H9 (cell line): ENCODE measurements at regions not wholly inside any gene's neighbourhood (a gene's known extent, or its start where the extent isn't known, plus 50 kb on each side); places are given as distances from the start of the nearest gene placed in this dataset.

ENCODE experiments used
- DNase-seq: peaks from one replicate; pipeline ENCODE4 v3.0.0-alpha.2; 2017
- H2AFZ ChIP-seq: one replicate; pipeline ENCODE4 v1.6.1; 2013; ENCODE audit warnings: mild to moderate bottlenecking, low read length, control low read depth, moderate library complexity
- H2AK5ac ChIP-seq: 2 replicates; pipeline ENCODE4 v1.6.1; 2013; ENCODE audit warnings: low read length, control low read depth, mixed read lengths; ENCODE audit not compliant: insufficient read length
- H2BK120ac ChIP-seq: one replicate; pipeline ENCODE4 v1.6.1; 2013; ENCODE audit warnings: low read depth, mild to moderate bottlenecking, low read length, control low read depth, inconsistent platforms; ENCODE audit not compliant: poor library complexity, severe bottlenecking
- H2BK12ac ChIP-seq: 2 replicates; pipeline ENCODE4 v1.6.1; 2013; ENCODE audit warnings: low read length, control low read depth, mixed read lengths, low read depth; ENCODE audit not compliant: insufficient read length
- H2BK15ac ChIP-seq: 2 replicates; pipeline ENCODE4 v1.6.1; 2013; ENCODE audit warnings: low read depth, low read length, control low read depth
- H2BK20ac ChIP-seq: one replicate; pipeline ENCODE4 v1.6.1; 2013; ENCODE audit warnings: low read depth, mild to moderate bottlenecking, low read length, control low read depth, inconsistent platforms; ENCODE audit not compliant: poor library complexity, severe bottlenecking
- H2BK5ac ChIP-seq: 2 replicates; pipeline ENCODE4 v1.6.1; 2013; ENCODE audit warnings: low read length, control low read depth, mixed read lengths; ENCODE audit not compliant: insufficient read length
- H3K14ac ChIP-seq: 2 replicates; pipeline ENCODE4 v1.6.1; 2013; ENCODE audit warnings: low read length, control low read depth; ENCODE audit not compliant: insufficient read depth
- H3K18ac ChIP-seq: 2 replicates; pipeline ENCODE4 v1.6.1; 2013; ENCODE audit warnings: low read depth, mild to moderate bottlenecking, mixed read lengths, low read length, control low read depth; ENCODE audit not compliant: insufficient read length
- H3K23ac ChIP-seq: 2 replicates; pipeline ENCODE4 v1.6.1; 2013; ENCODE audit warnings: low read length, control low read depth, mixed read lengths, low read depth; ENCODE audit not compliant: insufficient read length
- H3K23me2 ChIP-seq: 2 replicates; pipeline ENCODE4 v1.6.1; 2013; ENCODE audit warnings: low read depth, mild to moderate bottlenecking, mixed read lengths, low read length, control low read depth; ENCODE audit not compliant: insufficient read length, poor library complexity, severe bottlenecking
- H3K27ac ChIP-seq: 2 replicates; pipeline ENCODE4 v1.5.1; 2013; ENCODE audit warnings: low read length, control low read depth, mixed read lengths, low read depth; ENCODE audit not compliant: insufficient read length
- H3K27me3 ChIP-seq: 2 replicates; pipeline ENCODE4 v1.6.1; 2013; ENCODE audit warnings: low read length, control low read depth, inconsistent platforms; ENCODE audit not compliant: insufficient read depth
- H3K4ac ChIP-seq: 2 replicates; pipeline ENCODE4 v1.6.1; 2013; ENCODE audit warnings: low read depth, mild to moderate bottlenecking, control low read depth, inconsistent platforms, low read length, moderate library complexity
- H3K4me1 ChIP-seq: 2 replicates; pipeline ENCODE4 v1.6.1; 2013; ENCODE audit warnings: low read length, control low read depth, inconsistent platforms; ENCODE audit not compliant: insufficient read depth
- H3K4me2 ChIP-seq: 2 replicates; pipeline ENCODE4 v1.6.1; 2013; ENCODE audit warnings: low read length, control low read depth, mixed read lengths; ENCODE audit not compliant: insufficient read length, insufficient read depth
- H3K56ac ChIP-seq: 2 replicates; pipeline ENCODE4 v1.6.1; 2013; ENCODE audit warnings: low read depth, mild to moderate bottlenecking, mixed read lengths, low read length, control low read depth; ENCODE audit not compliant: insufficient read length
- H3K79me1 ChIP-seq: 2 replicates; pipeline ENCODE4 v1.6.1; 2013; ENCODE audit warnings: low read depth, mild to moderate bottlenecking, moderate library complexity, low read length, control low read depth, inconsistent platforms; ENCODE audit not compliant: insufficient read depth, poor library complexity, severe bottlenecking
- H3K79me2 ChIP-seq: 2 replicates; pipeline ENCODE4 v1.6.1; 2013; ENCODE audit warnings: low read length, control low read depth, inconsistent platforms; ENCODE audit not compliant: insufficient read depth
- H3K9ac ChIP-seq: 2 replicates; pipeline ENCODE4 v1.6.1; 2013; ENCODE audit warnings: low read length, control low read depth, mixed read lengths; ENCODE audit not compliant: insufficient read length; ENCODE audit errors: extremely low read depth
- H3K9me3 ChIP-seq: one replicate; pipeline ENCODE4 v1.6.1; 2013; ENCODE audit warnings: low read depth, low read length, inconsistent platforms; ENCODE audit not compliant: control insufficient read depth
- H3T11ph ChIP-seq: one replicate; pipeline ENCODE4 v1.6.1; 2013; ENCODE audit warnings: mild to moderate bottlenecking, low read length, control low read depth, inconsistent platforms
- H4K20me1 ChIP-seq: one replicate; pipeline ENCODE4 v1.6.1; 2013; ENCODE audit not compliant: control insufficient read depth, insufficient read length, insufficient read depth
- H4K5ac ChIP-seq: 2 replicates; pipeline ENCODE4 v1.6.1; 2013; ENCODE audit warnings: low read depth, mild to moderate bottlenecking, mixed read lengths, low read length, control low read depth; ENCODE audit not compliant: insufficient read length
- H4K8ac ChIP-seq: replicated peaks from 2 replicates; pipeline ENCODE4 v1.6.1; 2013; ENCODE audit warnings: low read length, control low read depth, mixed read lengths, low read depth; ENCODE audit not compliant: insufficient read length
- H4K91ac ChIP-seq: 2 replicates; pipeline ENCODE4 v1.6.1; 2013; ENCODE audit warnings: low read depth, mild to moderate bottlenecking, moderate library complexity, mixed read lengths, low read length, control low read depth; ENCODE audit not compliant: insufficient read length
- H3K27ac Mint-ChIP-seq, 3 experiments: 2 replicates in 2 of 3; 3 replicates in 1 of 3; pipeline ENCODE4 v1.8.0; 2020 to 2021; ENCODE audit warnings: mixed read lengths in 3 of 3, mild to moderate bottlenecking in 1 of 3, moderate library complexity in 1 of 3
- H3K27me3 Mint-ChIP-seq: 2 replicates; pipeline ENCODE4 v1.8.0; 2021; ENCODE audit warnings: low read depth, mild to moderate bottlenecking, moderate library complexity, mixed read lengths
- H3K36me3 Mint-ChIP-seq, 3 experiments: 2 replicates in 2 of 3; 3 replicates in 1 of 3; pipeline ENCODE4 v1.8.0; 2020 to 2021; ENCODE audit warnings: low read depth in 3 of 3, mixed read lengths in 3 of 3; ENCODE audit not compliant: insufficient read depth in 1 of 3
- H3K4me1 Mint-ChIP-seq, 2 experiments: 2 replicates each; pipeline ENCODE4 v1.8.0; 2020; ENCODE audit warnings: mixed read lengths in 2 of 2
- H3K4me3 Mint-ChIP-seq, 2 experiments: 2 replicates in 1 of 2; 3 replicates in 1 of 2; pipeline ENCODE4 v1.8.0; 2020 to 2021; ENCODE audit warnings: mild to moderate bottlenecking in 2 of 2, mixed read lengths in 2 of 2, moderate library complexity in 1 of 2
- H3K9me3 Mint-ChIP-seq, 2 experiments: 2 replicates in 1 of 2; 3 replicates in 1 of 2; pipeline ENCODE4 v1.8.0; 2020; ENCODE audit warnings: mild to moderate bottlenecking in 2 of 2, mixed read lengths in 2 of 2, moderate library complexity in 1 of 2
- CTCF ChIP-seq: fragments of 200-600 bp; sonication (generic); conservative IDR thresholded peaks from 3 replicates; pipeline ENCODE4 v1.8.0; 2021; ENCODE audit warnings: antibody characterized with exemption, mild to moderate bottlenecking
- WGBS: extraction: QIAGEN DNeasy Blood & Tissue Kit; methylation state at CpG from one replicate; pipeline ENCODE4 v1.1.7; 2013; ENCODE audit warnings: missing lambda C conversion rate, low lambda C conversion rate, mixed read lengths; ENCODE audit not compliant: insufficient read length; ENCODE audit errors: extremely low coverage; 5-methylcytosine and 5-hydroxymethylcytosine counted together

DNA sequence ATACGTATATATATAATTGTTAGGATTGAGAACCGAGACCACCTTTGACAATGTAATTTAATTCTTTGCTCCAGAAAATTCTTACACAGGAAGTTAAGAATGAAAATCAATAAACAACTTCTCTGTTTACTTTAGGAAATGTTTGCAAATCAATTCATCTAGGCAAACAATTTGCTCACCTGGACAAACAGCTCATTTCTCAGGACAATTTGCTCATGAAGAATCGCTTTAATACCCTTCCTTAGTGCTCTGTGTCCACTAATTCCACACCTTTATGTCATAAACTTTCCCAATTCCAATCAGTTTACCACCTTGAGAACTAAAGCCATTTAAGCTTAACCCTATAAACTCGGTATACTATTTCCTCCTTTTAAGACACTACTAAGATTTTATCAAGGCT, 292.2 kb downstream of the BCHE start:
- Histone ChIP-seq H4K20me1 (no peaks in the 10 kb centered on the region), H3K79me1 (no peaks in the 10 kb centered on the region), H4K91ac (no peak overlapping the region), H3K4me1 (no peaks in the 10 kb centered on the region), H2BK120ac (no peak overlapping the region), H3K9me3 (no peaks in the 10 kb centered on the region), H2BK15ac (no peak overlapping the region), H3K27ac (no peak overlapping the region), H3K4ac (no peak overlapping the region), H2AK5ac (no peak overlapping the region), H2BK5ac (no peak overlapping the region), H3K27me3 (no peaks in the 10 kb centered on the region), H3K14ac (no peak overlapping the region), H3T11ph (no peak overlapping the region), H4K5ac (no peak overlapping the region), H3K4me2 (no peak overlapping the region), H3K23ac (no peak overlapping the region), H4K8ac (no peak overlapping the region), H3K56ac (no peak overlapping the region), H2BK20ac (no peak overlapping the region), H3K79me2 (no peaks in the 10 kb centered on the region), H2BK12ac (no peak overlapping the region), H2AFZ (no peak overlapping the region), H3K9ac (no peak overlapping the region), H3K23me2 (no peaks in the 10 kb centered on the region), H3K18ac (no peak overlapping the region)
- H3K27ac Mint-ChIP-seq: no peak overlapping the region; a peak in 1 of 7 replicates
- TF ChIP-seq CTCF: no peak
- no peak for DNase-seq
- peaks cover 3% of the 10 kb centered on the region in 2 experiments; a peak in 3 of 4 replicates for H3K4me1 Mint-ChIP-seq
- H3K36me3 Mint-ChIP-seq: no peaks in the 10 kb centered on the region
- no peak overlapping the region for H3K4me3 Mint-ChIP-seq
- WGBS: no CpG with 5 or more reads among the region's 4 CpGs
- H3K27me3 Mint-ChIP-seq: no peaks in the 10 kb centered on the region
- H3K9me3 Mint-ChIP-seq: no peaks in the 10 kb centered on the region
